Mesodermal cell (in vitro differentiated cells): ENCODE measurements at regions not wholly inside any gene's neighbourhood (a gene's known extent, or its start where the extent isn't known, plus 50 kb on each side); places are given as distances from the start of the nearest gene placed in this dataset.

Experiments used
- H3K27ac ChIP-seq: 2 replicates; pipeline ENCODE4 v1.7.0; 2013; ENCODE audit warnings: mild to moderate bottlenecking, low read depth, low read length, moderate library complexity; ENCODE audit not compliant: severe bottlenecking
- H3K36me3 ChIP-seq: 2 replicates; pipeline ENCODE4 v1.7.1; 2013; ENCODE audit warnings: mild to moderate bottlenecking, low read length, moderate library complexity; ENCODE audit not compliant: control insufficient read depth, insufficient read depth
- H3K4me1 ChIP-seq: one replicate; pipeline ENCODE4 v1.7.1; 2013; ENCODE audit warnings: mild to moderate bottlenecking, low read length; ENCODE audit not compliant: insufficient read depth, control insufficient read depth, poor library complexity, severe bottlenecking
- H3K4me3 ChIP-seq: 2 replicates; pipeline ENCODE4 v1.7.0; 2013; ENCODE audit warnings: low read length, control low read depth, mild to moderate bottlenecking; ENCODE audit not compliant: insufficient read depth, poor library complexity, severe bottlenecking; ENCODE audit errors: extremely low read depth
- H3K9me3 ChIP-seq: 2 replicates; pipeline ENCODE4 v1.7.1; 2013; ENCODE audit warnings: mild to moderate bottlenecking, low read length, moderate library complexity; ENCODE audit not compliant: control insufficient read depth
- WGBS, 2 experiments: methylation state at CpG; one replicate each; pipeline ENCODE4 v1.1.5; 2013; ENCODE audit warnings: missing lambda C conversion rate in 2 of 2; ENCODE audit not compliant: insufficient coverage in 2 of 2; 5-methylcytosine and 5-hydroxymethylcytosine counted together

DNA sequence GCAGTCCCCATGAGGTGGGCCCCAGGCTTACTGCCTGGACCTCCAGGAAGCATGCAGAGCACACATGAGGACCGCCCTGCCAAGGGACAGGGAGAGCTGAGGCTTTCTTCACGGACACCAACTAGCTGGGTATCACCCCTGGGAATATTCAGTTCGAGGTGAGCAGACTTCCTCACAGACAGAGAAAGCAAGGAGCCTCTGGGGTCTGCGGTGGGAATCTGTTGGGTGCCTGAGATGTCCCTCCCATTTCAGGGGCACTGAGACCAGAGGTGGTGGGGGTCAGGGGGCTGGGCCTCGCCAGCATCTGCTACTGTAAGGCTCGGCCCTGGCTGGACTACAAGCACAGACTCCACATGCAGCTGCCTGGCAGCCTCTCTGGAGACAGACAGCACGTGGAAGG is 74.3 kb upstream of the SYNDIG1 start:
- 88 to 89% methylated on average over 4 to 6 of the region's 7 CpGs for WGBS, 2 experiments
- no peaks in the 10 kb centered on the region for H3K36me3 ChIP-seq
- H3K27ac ChIP-seq = no peak overlapping the region
- H3K4me1 ChIP-seq = no peaks in the 10 kb centered on the region
- H3K4me3 ChIP-seq = no peak overlapping the region
- H3K9me3 ChIP-seq = no peaks in the 10 kb centered on the region

DNA sequence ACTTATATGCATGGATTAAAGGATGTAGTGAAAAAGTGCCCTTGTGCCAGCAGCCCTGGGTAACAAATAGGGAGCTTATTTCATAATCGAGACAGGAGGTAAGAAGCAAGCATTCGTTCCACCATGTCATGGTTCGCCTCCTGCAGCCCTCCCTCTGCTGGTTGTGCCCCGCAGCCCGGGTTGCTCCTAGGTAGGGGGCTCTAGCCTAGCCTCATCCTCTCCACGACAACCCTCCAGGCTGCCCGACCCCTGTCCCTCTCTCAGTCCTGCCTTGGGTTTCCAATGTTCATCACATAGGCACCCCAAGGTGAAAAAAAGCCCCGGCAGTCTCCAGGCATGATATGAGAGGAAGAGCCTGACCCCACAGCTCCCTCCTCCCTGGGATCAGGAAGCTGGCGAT is 75.5 kb upstream of the SYNDIG1 start:
- Histone ChIP-seq H3K9me3 (no peaks in the 10 kb centered on the region), H3K4me3 (no peak overlapping the region), H3K36me3 (no peaks in the 10 kb centered on the region), H3K27ac (no peak overlapping the region), H3K4me1 (peaks cover 6% of the 10 kb centered on the region)
- WGBS, 2 experiments = 86% methylated on average over 7 to 8 of the region's 9 CpGs

DNA sequence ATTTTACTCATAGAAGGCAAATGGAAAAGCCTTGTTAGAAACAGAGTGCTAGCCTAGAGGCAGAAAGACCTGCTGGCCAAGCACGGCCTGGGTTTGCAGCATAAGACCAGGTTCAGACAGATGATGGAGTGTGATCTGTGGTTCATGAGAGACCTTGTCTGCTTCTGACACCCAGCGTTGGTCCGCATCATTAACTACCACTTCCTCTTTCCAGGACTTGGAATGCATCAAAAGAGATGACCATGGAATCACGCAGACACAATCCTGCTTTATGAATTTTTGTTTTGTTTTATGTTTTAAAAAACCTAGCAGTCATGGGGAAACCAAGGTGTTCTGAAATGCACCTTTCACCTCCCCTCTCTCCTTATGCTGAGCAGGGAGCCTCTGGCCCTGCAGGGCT is 76.8 kb upstream of the SYNDIG1 start:
- no peaks in the 10 kb centered on the region for H3K9me3 ChIP-seq
- 92 to 100% methylated on average over 1 to 2 of the region's 4 CpGs for WGBS, 2 experiments
- no peaks in the 10 kb centered on the region for H3K36me3 ChIP-seq
- peaks cover 6% of the 10 kb centered on the region for H3K4me1 ChIP-seq
- H3K4me3 ChIP-seq = no peak overlapping the region
- H3K27ac ChIP-seq = no peak overlapping the region

DNA sequence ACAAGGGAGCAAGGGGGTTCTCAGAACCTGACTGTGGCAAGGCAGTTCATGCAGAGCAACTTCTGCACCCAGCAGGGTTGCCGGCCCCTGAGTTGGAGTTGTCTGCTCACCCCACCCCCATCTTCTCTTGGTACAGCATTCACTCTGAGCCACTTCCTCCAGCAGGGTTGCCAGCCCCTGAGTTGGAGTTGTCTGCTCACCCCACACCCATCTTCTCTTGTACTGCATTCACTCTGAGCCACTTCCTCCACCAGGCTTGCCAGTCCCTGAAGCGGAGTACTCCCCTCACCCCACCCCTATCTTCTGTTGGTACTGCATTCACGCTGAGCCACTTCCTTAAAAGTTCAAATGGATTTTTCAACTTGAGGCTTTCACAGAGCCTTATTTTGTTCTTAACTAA is 79.7 kb upstream of the SYNDIG1 start:
- H3K4me1 ChIP-seq = peaks cover 6% of the 10 kb centered on the region
- no peak overlapping the region for H3K4me3 ChIP-seq
- no peak overlapping the region for H3K27ac ChIP-seq
- H3K36me3 ChIP-seq = no peaks in the 10 kb centered on the region
- WGBS, 2 experiments = 81 to 82% methylated on average over 2 of the region's 3 CpGs
- no peaks in the 10 kb centered on the region for H3K9me3 ChIP-seq

DNA sequence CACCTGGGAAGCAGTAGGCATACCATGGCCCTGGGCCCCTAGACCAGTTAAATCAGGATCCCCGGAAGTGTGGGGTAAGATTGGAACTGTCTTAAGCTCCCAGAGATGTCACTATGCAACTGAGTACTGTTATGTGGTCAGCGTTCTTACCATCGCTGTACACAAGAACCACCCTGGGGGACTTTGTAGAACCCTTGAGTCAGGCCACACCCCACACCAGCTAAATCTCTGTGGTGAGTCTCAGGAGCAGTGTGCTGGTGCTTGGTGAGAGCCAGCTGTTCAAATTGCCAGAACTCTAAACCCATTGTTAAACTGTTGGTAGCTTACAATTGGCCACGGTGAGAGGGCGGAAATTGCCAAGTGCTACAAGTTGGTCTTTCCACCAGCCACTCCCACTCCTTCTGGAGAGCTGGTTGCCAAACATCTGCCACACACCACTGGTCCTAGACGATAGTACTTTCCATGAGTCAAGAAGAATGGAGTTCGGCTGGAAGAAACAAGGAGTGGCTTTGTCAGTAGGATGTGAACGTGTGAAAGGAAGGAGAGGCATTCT is 80.5 kb upstream of the SYNDIG1 start:
- H3K9me3 ChIP-seq = no peaks in the 10 kb centered on the region
- WGBS, 2 experiments = 86 to 97% methylated on average over 7 to 8 of the region's 8 CpGs
- no peak overlapping the region for H3K27ac ChIP-seq
- peaks cover 6% of the 10 kb centered on the region for H3K4me1 ChIP-seq
- H3K36me3 ChIP-seq = no peaks in the 10 kb centered on the region
- H3K4me3 ChIP-seq = no peak overlapping the region

DNA sequence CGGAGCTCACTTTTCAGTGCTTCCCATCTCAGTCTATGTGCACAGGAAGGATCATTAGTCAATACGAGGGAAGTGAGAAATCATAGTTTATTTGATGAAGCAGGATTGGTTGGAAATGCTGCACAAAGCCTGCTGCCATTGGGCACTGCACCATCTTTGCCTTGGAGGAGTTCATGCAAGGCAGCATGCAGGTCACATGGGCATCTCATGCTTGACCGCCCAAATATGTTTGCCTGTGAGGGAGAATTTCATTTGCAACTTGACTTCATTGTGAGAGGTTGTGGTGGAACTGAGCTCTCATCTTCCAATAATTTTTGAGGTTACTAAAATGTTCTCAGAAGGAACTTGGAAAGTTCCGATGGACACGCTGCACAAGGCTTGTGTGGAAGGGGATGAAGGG is 83.9 kb upstream of the SYNDIG1 start:
- Histone ChIP-seq H3K4me1 (peaks cover 6% of the 10 kb centered on the region), H3K9me3 (no peaks in the 10 kb centered on the region), H3K4me3 (no peak overlapping the region), H3K27ac (no peak overlapping the region), H3K36me3 (no peaks in the 10 kb centered on the region)
- WGBS, 2 experiments = 89 to 90% methylated on average over 3 to 5 of the region's 5 CpGs

GRCh38 chr20:24384865-24385264 is 84.6 kb upstream of the SYNDIG1 start:
- Histone ChIP-seq H3K9me3 (no peaks in the 10 kb centered on the region), H3K27ac (no peak overlapping the region), H3K4me1 (peaks cover 6% of the 10 kb centered on the region), H3K36me3 (no peaks in the 10 kb centered on the region), H3K4me3 (no peak overlapping the region)
- WGBS, 2 experiments = 79 to 85% methylated on average over 4 to 5 of the region's 5 CpGs

- Histone ChIP-seq H3K27ac (no peak overlapping the region), H3K9me3 (no peaks in the 10 kb centered on the region), H3K36me3 (no peaks in the 10 kb centered on the region), H3K4me3 (no peak overlapping the region), H3K4me1 (no peaks in the 10 kb centered on the region)
- WGBS, 2 experiments = 91 to 96% methylated on average over 2 of the region's 2 CpGs
Observed at GRCh38 chr20:24382743-24383142, 86.7 kb upstream of the SYNDIG1 start.

DNA sequence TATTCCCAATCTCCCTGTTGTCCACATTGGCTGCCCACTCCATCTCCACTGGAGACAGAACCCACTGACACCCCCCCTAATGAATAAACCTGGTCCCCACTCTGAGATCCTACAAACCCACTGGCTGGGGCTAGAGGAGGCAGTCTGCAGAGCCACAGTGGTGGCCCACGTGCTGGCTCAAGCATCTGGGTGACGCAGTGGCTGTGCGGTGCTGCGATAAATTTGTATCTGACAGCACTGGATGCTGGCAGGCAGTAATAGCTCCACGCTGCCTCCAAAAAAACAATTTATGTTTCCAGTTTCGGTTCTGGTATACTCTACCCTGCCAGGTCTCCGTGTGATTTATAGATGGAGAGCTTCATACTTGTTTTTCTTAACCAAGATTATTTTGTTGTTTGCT is 87.1 kb upstream of the SYNDIG1 start:
- H3K27ac ChIP-seq = no peak overlapping the region
- WGBS, 2 experiments = 91 to 93% methylated on average over 4 to 6 of the region's 7 CpGs
- no peaks in the 10 kb centered on the region for H3K4me1 ChIP-seq
- H3K9me3 ChIP-seq = no peaks in the 10 kb centered on the region
- no peak overlapping the region for H3K4me3 ChIP-seq
- no peaks in the 10 kb centered on the region for H3K36me3 ChIP-seq

DNA sequence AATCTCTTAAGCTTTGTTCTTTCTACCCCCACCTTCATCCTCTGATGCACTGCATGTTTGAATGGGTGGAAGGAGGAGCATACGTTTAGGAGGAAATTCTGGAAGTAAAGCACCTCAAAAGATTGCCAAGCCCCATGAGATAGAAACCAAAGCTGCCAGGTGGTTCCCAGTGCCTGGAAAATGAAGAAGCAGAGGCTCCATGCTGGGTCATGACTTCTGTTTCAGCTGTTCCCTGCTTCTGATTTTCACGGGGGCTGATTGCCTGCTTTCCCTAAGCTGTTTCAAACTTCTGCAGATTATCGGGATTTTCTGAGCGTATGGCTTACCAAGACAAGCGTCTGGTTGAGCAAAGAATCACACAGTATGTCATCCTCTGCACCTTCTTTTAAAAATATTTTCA is 87.5 kb upstream of the SYNDIG1 start:
- H3K4me1 ChIP-seq = no peaks in the 10 kb centered on the region
- no peak overlapping the region for H3K27ac ChIP-seq
- H3K4me3 ChIP-seq = no peak overlapping the region
- WGBS, 2 experiments = 84 to 92% methylated on average over 5 of the region's 5 CpGs
- H3K36me3 ChIP-seq = no peaks in the 10 kb centered on the region
- H3K9me3 ChIP-seq = no peaks in the 10 kb centered on the region

- Histone ChIP-seq H3K27ac (peak overlapping the region; percentile 43), H3K4me3 (no peak overlapping the region), H3K36me3 (no peaks in the 10 kb centered on the region), H3K9me3 (no peaks in the 10 kb centered on the region), H3K4me1 (no peaks in the 10 kb centered on the region)
- WGBS, 2 experiments = 69 to 81% methylated on average over 2 to 3 of the region's 4 CpGs
Observed at GRCh38 chr20:24379484-24379927, 89.9 kb upstream of the SYNDIG1 start.
